RWPE1 (cell line): ENCODE measurements at regions not wholly inside any gene's neighbourhood (a gene's known extent, or its start where the extent isn't known, plus 50 kb on each side); places are given as distances from the start of the nearest gene placed in this dataset.

Source experiments
- CTCF ChIA-PET: fragments of 350-600 bp; sonication (Branson Sonifier 250); formaldehyde crosslinking; extraction: SDS; loops from one replicate; lab custom pipeline; 2021; lab: Yijun Ruan, JAX
- POLR2A ChIA-PET: fragments of 400-600 bp; formaldehyde crosslinking; extraction: SDS; loops from one replicate; lab custom pipeline; 2020; ENCODE audit warnings: antibody characterized with exemption; ENCODE audit not compliant: low non-redundant PET; lab: Yijun Ruan, JAX
- DNase-seq: peaks from one replicate; pipeline ENCODE4 v3.0.0; 2012; ENCODE audit warnings: low spot score
- H3K27ac ChIP-seq: fragments of 450-650 bp; 2 replicates; pipeline ENCODE4 v1.5.1; 2017
- CTCF ChIP-seq: fragments of 450-650 bp; conservative IDR thresholded peaks from 2 replicates; pipeline ENCODE4 v1.5.1; 2017; ENCODE audit warnings: low read depth, mild to moderate bottlenecking

GRCh38 chr9:19947996-19948395 lies 159.2 kb upstream of the SLC24A2 start:
- ChIA-PET CTCF (no interaction called here), POLR2A (no interaction called here)
- no peak for DNase-seq
- no peak for TF ChIP-seq CTCF
- H3K27ac ChIP-seq, result no peak overlapping the region

- TF ChIP-seq CTCF, result peak; percentile 42
- ChIA-PET POLR2A (no interaction called here), CTCF (interaction anchor here (0.6 to 1.3 kb wide), 6 partner anchors 24 to 570 kb away, joined by 3 to 4 read pairs (median 4); no protein-coding TSS in a partner anchor)
- peak; percentile 38 for DNase-seq
- H3K27ac ChIP-seq, result no peak overlapping the region
These were observed 157.7 kb upstream of the SLC24A2 start for GRCh38 chr9:19946441-19947109.

GRCh38 chr9:19941874-19942273 lies 153.0 kb upstream of the SLC24A2 start:
- no peak overlapping the region for H3K27ac ChIP-seq
- no peak for TF ChIP-seq CTCF
- no peak for DNase-seq
- ChIA-PET POLR2A (no interaction called here), CTCF (interaction anchor here (0.6 kb wide), 1 partner anchor 1176 kb away, joined by 4 read pairs; no protein-coding TSS in a partner anchor)

- DNase-seq, result no peak
- TF ChIP-seq CTCF, result no peak
- CTCF ChIA-PET, result no interaction called here
- H3K27ac ChIP-seq, result no peak overlapping the region
- POLR2A ChIA-PET, result no interaction called here
These were observed 152.1 kb upstream of the SLC24A2 start for GRCh38 chr9:19940811-19941535.

- POLR2A ChIA-PET, result no interaction called here
- no peak overlapping the region for H3K27ac ChIP-seq
- no peak for DNase-seq
- no peak for TF ChIP-seq CTCF
- CTCF ChIA-PET, result interaction anchor here (0.5 to 0.9 kb wide), 4 partner anchors 17 to 475 kb away, joined by 3 to 4 read pairs (median 3); no protein-coding TSS in a partner anchor
These were observed 151.0 kb upstream of the SLC24A2 start for GRCh38 chr9:19939734-19940278.

GRCh38 chr9:19938990-19939733 lies 150.3 kb upstream of the SLC24A2 start:
- ChIA-PET CTCF (interaction anchor here (0.6 to 0.9 kb wide), 2 partner anchors 17 to 475 kb away, joined by 3 read pairs; no protein-coding TSS in a partner anchor), POLR2A (no interaction called here)
- TF ChIP-seq CTCF, result no peak
- no peak overlapping the region for H3K27ac ChIP-seq
- no peak for DNase-seq
